HUDEP-2 (cell line): ENCODE measurements at regions not wholly inside any gene's neighbourhood (a gene's known extent, or its start where the extent isn't known, plus 50 kb on each side); places are given as distances from the start of the nearest gene placed in this dataset.

ENCODE experiments used
- DNase-seq, 76 experiments: peaks; one replicate each; lab custom pipeline; 2025; ENCODE audit not compliant: unreplicated experiment in 76 of 76; lab: John Stamatoyannopoulos, UW

DNA sequence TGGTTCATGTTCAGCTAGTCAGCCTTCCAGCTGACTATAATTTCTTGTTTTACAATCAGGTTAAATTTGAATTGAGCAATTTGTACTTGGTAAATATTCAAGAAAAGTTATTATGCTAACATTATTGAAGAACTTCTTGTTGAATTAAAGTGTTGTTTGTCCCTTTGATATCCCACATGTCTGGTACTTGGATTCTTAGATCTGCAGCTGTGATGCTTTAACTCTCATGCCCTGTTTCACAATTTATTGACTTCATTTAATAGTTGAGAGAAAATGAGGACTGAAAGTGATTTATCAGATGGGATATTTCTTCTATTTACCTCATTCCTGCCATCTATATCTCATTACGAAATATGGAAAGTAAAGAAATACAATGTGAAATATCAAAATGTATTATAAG lies 92.8 kb downstream of the FASLG start:
- no peak for DNase-seq

DNA sequence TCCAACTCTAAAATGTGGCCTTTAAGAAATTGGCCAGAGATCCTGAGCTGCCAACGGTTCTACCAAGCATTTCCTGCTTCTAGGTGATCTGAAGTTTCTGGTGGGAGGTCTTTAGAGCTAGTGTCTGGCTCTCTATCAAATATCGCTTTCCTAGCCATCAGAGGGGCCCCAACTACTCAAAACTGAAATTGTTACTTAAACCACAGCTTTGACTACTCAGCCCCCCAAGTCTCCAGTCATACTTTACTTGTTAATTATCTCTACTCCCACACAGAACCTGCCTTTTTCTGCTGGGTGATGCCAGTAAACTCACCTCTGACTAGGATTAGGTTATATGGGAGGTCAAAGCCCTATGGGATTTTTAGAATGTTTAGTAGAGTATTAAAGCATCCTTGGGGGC lies 95.1 kb downstream of the FASLG start:
- DNase-seq: no peak

DNA sequence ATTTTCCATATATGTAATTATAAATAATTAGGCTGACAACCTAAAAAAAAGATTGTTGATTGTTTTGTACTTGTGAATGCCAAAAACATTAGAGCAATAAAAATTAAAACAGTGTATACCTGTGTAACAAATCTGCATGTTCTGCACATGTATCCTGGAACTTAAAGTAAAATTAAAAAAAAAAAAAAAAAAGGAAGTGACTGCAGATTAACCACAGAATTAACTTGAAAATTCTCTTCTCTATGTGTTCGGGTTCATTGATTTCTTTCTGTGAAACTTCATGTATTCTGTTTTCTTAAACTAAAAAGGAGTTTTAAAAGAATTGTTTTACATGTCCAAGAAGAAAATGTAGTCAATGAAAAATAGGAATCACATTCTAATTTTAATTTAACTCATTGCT lies 95.7 kb downstream of the FASLG start:
- no peak for DNase-seq

DNA sequence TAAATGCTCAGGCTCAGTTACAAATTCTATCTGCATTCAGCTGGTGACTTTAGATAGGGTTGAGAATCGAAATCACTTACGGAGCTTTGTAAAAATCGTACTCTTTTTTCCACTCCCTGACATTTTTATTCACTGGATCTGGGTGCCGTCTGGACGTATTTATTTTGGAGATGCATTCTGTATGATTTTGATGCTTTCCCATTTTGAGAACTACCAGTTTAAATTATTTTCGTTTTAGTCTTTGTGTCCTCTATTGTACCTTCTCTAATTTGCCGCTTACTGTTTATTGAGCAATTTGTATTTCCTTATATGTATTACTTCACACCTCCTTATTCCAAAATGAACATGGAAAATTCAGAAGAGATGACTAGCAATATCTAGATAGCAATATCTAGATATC lies 96.2 kb downstream of the FASLG start:
- DNase-seq: no peak

DNA sequence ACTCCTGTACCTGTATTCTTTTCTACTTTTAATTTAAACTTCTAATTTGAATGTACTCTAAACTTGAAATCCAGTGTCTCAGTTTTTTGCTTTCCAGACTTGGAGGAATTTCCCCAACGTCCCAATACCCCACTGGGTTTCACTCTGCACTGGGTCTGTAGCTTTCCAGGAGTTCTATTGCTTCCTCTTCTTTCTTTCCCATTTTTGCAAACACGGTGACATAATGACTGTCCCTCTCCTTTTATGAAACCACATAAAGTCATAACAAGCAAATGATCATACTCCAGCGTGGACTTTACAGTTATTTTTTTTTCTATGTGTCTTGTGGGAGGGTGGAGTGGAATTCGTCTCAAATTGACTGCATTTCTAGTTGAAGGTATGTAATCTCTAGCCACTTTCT lies 97.1 kb downstream of the FASLG start:
- no peak for DNase-seq

DNA sequence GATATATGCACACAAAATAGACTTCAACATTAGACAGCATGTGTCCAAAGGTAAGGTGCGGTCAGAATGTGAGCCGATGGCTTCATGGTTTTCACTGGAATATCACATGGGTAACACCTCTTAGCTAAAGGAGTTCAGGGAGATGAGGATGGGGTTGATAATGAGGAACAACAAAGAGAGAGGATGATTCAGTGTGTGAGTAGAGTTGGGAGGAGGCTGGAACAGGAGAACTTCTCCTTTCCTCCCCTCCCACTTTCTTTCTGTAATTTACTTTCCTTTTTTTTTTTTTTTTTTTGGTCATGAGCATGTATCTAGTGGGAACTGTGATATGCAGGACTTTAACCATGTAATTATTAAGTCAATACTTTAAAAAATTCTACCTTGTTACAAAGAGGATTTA lies 99.4 kb downstream of the FASLG start:
- no peak for DNase-seq

DNA sequence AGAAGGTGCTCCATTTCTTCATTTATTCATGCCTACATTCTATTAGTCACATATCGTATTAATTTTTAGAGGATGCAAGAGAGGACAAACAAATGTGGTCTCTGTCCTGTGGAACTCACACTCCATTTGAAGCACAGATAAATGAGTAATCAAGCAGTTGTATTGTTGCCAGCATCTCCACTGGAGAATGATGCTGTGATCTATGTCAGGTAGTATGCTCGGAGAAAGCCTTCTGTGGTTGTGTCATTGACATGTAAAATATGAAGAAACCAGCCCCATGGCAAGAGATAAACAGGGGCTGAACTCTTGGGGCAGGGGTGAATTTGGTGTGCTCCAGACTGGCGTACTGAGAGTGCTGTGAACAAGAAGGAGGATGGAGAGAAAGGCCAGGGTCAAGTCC lies 101.2 kb downstream of the FASLG start:
- DNase-seq: no peak

DNA sequence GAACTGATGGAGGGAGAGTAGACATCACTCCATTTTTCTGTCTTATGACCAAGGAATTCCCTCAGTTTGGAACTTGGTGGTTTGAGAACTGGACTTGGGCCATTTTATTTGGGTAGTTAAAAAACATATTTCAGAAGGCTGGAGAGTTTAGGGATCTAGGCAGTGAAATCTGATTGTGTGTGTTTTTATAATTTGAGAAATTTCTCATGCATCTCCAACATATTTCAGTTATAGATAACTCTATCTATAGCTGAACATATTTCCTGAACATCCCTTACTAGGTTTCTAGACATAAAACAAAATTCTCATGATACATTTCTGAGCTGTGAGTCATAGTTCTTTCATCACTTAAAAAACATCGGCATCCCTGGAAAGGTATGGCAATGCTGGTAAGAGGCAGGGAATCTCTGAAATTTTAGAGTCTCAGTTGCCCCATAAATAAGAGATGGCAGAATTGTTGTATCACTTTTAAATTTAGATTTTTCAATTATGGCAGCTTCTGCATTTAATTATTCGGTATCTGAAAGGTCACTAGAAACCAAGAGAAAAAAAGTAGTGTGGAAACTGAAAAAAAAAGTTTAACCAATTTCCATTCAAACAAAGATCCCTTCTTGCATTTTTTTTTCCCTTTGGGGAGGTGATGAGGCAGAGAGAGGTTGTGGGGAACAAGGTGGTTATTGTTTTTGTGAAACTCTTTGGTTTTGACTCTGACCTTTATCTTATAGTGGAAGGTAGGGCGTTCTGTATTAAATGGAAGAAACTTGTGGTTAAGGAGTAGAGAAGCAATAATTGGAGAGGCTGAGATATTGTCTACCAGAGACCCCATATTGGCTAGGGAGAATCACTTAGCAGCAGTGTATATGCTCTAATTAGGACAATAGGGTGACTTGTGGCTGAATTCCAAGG lies 102.9 kb downstream of the FASLG start:
- no peak for DNase-seq

DNA sequence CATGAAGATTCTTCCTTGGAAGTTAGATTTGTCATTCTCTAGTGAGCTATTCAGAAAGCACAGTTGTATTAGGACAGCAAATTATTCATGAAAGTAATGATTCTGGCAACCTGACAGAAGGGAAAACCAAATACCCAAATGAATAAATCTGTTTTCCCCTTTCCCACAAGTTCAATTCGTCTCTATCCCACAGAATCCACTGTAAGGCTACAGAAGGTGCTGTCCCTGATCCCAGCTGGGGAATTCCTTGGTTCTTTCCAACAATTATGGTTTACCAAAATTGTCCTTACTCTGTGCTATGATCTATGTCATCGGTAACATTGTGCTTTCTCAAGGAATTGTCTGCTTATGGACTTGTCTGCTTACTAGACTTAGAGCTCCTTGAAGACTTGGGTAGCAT lies 104.2 kb downstream of the FASLG start:
- no peak for DNase-seq

DNA sequence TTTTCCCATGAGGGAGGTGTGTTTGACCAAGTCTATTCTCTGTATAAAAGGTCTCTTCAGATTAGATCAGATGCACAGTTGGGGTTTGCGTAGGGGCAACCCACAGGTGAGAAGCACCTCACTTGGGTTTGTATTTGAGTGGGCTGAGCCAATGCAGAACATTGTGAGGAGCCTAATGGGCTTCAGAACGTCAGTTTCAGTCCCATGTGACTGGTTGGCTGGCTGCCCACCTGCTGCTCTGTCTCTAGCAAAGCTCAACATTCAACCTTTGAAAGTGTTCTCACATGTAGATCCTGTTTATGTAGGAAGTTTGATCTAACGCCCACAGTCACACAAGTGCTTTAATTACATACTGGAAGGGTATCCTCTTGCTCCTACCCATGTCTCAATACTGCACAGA lies 105.5 kb downstream of the FASLG start:
- DNase-seq: peak in 5 of 76 experiments; percentile 2 to 18 (median 6)

DNA sequence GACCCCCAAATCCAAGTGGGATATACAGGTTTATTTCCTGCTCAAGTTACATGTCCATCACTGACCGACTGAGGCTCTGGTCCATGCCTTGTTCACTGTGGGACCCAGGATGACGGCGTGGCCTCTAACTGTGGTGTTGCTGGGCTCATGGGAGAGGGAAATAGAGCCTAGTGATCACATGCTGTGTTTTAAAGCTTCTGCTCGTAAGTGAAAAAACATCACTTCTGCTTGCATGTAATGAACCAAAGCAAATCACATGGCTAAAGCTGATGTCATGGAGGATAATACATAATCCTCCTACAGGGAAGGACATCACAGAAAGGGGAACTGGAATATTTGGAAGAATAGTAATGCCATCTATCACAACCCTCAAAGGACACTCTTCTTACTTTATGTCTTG lies 107.6 kb downstream of the FASLG start:
- DNase-seq: no peak

DNA sequence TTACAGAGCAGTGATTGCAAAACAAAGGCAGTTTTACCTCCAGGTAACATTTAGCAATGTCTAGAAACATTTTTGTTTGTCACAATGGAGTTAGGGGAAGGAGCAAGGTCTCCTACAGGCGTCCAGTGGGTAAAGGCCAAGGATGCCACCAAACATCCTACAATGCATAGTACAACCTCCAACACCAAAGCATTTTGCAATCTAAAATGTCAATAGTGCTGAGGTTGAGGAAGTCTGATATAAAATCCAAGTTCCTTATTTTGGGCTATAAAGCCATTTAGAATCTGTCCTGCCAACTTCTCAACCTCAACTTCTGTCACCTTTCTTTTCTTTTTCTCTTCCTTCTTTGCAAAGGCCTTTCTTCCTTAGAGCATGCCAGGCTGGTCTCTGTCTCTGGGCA lies 111.2 kb downstream of the FASLG start:
- no peak for DNase-seq

DNA sequence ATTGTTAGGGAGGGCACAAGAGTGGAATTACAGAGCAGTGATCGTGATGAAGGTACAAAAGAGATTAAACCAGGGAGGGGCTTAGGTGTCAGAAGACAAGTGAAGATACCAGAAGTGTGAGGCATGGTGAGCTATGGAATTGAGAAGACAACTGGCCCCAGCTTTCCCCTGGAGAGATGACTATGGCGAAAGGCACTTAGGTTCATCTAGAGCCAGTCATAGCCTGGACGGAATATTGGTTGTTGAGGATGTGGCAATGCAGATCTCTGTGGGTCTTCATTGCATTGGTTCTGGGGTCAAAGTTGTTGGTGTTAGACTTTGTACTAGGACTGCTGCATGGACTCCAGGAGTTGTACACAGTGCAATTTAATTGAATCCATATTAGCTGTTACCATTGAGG lies 115.7 kb downstream of the FASLG start:
- DNase-seq: no peak

DNA sequence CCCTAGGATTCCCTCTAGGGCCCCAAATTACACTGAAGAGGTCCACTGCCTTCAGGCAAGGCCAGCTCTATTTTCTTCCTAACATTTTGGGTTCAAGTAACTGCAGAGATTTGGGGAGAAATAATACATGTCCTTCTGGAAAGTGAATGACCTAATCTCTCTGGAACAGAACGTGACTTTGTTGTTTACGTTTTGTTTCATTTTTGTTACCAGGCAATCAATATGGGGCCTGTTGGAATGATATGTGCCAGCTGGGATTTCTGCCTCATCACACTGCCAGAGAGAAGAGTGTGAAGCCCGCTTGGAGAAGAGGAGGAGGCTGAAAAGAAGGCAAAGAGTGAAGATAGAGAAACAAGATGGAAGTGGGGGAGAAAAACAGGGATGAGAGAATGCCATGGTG lies 116.7 kb downstream of the FASLG start:
- no peak for DNase-seq

DNA sequence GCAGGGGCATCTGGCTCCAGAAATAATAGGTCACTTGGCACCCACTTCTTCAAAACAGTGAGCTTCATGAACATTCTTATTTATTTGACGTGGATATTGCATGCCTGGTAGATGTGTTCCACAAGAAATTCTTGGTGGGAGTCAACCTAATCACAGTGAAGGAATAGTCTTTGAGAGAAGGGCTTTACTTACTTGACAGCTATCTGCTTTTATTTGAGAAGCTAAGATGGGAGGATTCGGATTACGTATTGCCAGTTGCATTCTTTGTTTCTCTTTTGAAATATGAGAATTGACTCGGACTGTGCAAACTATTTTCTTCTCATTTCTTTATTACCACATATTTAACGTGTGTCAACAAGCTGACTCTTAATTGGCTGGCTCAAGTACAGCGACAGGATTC lies 117.2 kb downstream of the FASLG start:
- DNase-seq: no peak

DNA sequence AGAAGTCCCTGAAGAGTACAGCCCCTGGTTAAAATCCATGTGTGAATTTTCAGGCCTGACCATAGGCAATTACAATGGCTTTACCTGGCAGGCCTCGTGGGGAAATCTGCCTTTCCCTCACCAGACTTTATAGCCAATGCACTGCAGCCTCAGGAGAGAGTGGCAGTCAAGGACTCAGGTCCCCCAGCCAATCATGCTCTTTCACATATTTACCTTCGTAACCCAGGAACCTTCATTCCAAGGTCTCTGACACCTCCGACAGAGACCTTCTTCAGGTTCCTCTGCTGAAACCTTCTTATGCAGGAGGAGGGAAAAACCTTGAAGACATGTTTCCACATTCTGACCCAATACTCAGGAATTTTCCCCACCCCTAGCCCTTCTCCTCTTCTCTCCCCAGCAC lies 118.9 kb downstream of the FASLG start:
- no peak for DNase-seq

DNA sequence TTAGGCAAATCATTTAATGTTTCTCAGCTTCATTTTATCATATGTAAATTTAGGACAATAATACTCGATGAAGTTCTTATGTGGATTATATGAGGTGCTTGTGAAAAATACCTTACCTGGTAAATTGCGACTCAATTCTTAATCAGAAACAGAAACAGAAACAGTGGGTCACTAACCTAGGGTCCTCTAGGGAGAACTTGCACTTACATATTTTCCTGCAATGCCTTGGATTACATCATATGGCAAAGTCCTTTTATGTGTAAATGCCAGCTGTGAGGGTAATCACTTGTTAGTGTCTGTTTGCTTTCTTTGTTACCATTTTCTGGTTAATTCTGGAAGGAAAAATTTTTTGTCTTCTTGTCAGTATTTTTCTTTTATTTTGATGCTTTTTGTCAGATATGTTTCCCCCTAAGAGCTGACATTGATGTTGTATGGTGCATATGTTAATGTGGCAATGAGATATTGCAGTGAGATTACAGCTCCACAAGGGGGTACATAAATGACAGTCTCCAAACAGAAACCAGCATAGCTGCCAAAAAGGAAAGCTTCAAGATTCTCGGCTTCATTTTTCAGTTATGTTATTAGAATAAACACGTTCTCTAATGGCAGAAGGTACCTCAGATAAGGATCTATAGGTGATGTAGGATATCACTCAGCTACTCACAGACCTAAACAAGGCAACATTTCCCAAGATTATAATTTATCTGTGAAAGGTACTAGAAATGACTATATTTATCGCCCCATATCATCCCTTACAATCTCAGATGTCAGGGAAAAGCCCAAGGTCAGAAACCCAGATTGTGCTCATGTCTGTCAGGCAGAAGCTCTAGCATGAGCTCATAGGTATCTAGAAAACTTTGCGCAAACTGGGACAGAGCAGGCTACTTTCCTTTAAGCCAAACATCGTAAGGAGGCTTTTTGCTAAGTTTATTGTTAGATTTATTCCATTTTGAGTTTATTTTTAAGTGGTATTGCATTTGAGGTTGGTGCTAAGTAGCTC lies 119.9 kb downstream of the FASLG start:
- no peak for DNase-seq

DNA sequence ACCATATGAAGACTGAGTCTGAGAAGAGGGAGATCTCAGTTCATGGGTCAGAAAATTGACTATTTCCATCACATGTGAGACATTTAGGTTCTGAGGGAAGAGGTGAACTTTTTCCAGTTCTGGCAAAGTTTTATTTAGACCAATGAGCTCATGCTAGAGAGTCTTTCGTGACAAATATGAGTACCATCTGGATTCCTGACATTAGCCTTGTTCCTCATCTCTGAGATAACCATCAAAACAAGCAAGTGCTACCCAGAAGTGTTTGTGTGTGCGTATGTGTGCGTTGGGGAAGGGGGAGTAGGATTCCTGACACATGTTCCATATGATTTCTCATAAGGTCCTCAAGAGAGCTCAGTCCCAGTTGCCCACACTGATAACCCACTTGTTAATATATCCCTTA lies 120.6 kb downstream of the FASLG start:
- DNase-seq: no peak

DNA sequence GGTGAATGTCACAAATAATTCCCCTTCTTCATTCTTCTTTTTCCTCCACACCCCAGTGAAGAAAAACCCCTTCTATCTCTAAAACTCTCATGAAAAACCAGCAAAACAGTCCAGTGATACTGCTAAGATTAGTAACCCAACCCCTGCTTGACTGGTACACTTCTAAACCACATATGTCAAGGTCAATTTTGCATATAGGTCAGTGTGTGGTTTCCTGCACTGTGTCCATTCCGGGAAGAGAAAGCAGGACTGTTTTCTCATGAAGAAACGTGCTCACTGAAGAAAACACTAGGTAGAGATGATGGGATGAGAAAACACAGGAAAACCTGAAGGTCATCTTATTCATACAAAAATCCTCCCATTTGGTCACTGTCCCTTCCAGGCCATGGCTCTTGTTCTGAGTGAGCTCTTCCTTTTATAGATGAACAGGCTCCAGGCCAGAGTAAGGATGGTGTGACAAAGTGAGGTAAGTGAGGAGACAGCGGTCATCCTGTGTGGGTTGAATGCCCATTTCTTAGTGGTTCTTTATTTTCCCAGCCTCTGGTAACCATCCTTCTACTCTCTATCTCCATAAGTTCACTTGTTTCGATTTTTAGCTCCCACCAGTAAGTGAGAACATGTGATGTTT lies 122.7 kb downstream of the FASLG start:
- no peak for DNase-seq

DNA sequence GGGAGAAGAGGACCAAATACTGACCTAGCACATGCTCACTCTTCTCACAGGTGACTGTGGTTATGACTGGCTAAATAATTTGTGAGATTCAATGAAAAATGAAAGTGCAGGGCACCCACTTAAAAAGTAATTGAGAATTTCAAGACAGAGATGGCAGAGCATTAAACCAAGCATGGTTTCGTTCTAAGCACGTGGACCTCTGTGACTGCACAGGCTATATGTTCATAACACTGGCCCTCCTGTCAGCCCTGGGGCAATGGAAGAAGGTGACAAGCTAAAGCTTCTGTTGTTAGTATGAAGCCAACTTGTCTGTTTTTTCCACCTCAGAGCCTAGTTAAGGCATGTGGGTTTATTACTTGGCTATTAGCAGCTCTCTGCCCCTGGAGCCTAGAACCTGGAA lies 130.9 kb downstream of the FASLG start:
- DNase-seq: no peak

DNA sequence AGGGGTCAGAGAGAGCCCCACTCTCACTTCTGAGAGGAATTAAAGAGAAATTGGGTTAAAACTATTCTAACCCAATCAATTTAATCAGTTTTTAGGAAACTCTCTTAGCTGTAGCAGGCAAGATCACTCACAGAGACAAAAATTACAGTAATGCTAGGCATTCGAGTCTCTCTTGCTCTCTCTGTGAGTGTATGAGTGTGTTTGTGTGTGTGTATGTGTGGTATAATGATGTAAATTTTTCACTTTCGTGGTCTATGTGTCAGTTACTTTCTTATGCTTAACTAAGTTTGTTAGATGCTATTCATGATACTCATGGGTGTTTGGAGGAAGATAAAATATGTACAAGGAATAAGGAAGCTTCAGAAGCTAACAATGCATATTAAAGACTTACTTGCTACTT lies 131.3 kb downstream of the FASLG start:
- DNase-seq: no peak
